GM19328 (cell line): ENCODE measurements at regions not wholly inside any gene's neighbourhood (a gene's known extent, or its start where the extent isn't known, plus 50 kb on each side); places are given as distances from the start of the nearest gene placed in this dataset.
"Not testable (repeated sequence)": the region's sequence is repeated elsewhere in the genome, so short reads cannot be mapped to it uniquely, and the experiment has no call there.

ENCODE experiments used
- ATAC-seq: cut with Tn5 transposase; IDR thresholded peaks from one replicate; pipeline ENCODE4 v1.9.1; 2021; ENCODE audit warnings: mild to moderate bottlenecking, moderate library complexity; ENCODE audit not compliant: unreplicated experiment

GRCh38 chr17:20681746-20682722 lies 102.5 kb downstream of the CDRT15L2 start:
- not testable (repeated sequence) for ATAC-seq

- not testable (repeated sequence) for ATAC-seq
Measured at GRCh38 chr17:20683651-20684229, 104.2 kb downstream of the CDRT15L2 start.

GRCh38 chr17:20684975-20685374 lies 105.5 kb downstream of the CDRT15L2 start:
- not testable (repeated sequence) for ATAC-seq

GRCh38 chr17:20687584-20687983 lies 108.1 kb downstream of the CDRT15L2 start:
- not testable (repeated sequence) for ATAC-seq

GRCh38 chr17:20689170-20689749 lies 109.7 kb downstream of the CDRT15L2 start:
- not testable (repeated sequence) for ATAC-seq

GRCh38 chr17:20692706-20693105 lies 113.2 kb downstream of the CDRT15L2 start:
- ATAC-seq: not testable (repeated sequence)

GRCh38 chr17:20695871-20696270 lies 116.3 kb downstream of the CDRT15L2 start:
- not testable (repeated sequence) for ATAC-seq

GRCh38 chr17:20698463-20699206 lies 119.1 kb downstream of the CDRT15L2 start:
- peak; percentile 75 for ATAC-seq

GRCh38 chr17:20700528-20700927 lies 121.0 kb downstream of the CDRT15L2 start:
- not testable (repeated sequence) for ATAC-seq

GRCh38 chr17:20701366-20701765 lies 121.8 kb downstream of the CDRT15L2 start:
- ATAC-seq: not testable (repeated sequence)

GRCh38 chr17:20702692-20703091 lies 123.2 kb downstream of the CDRT15L2 start:
- no peak for ATAC-seq

- no peak for ATAC-seq
Measured at GRCh38 chr17:20703781-20704180, 124.3 kb downstream of the CDRT15L2 start.

GRCh38 chr17:20705186-20705585 lies 125.7 kb downstream of the CDRT15L2 start:
- ATAC-seq: not testable (repeated sequence)

GRCh38 chr17:20706751-20707373 lies 127.3 kb downstream of the CDRT15L2 start:
- ATAC-seq: no peak

- ATAC-seq: not testable (repeated sequence)
Measured at GRCh38 chr17:20708821-20709220, 129.3 kb downstream of the CDRT15L2 start.

GRCh38 chr17:20716481-20716880 lies 137.0 kb downstream of the CDRT15L2 start:
- not testable (repeated sequence) for ATAC-seq

GRCh38 chr17:20721171-20721570 lies 141.6 kb downstream of the CDRT15L2 start:
- ATAC-seq: no peak

- not testable (repeated sequence) for ATAC-seq
Measured at GRCh38 chr17:20724391-20724790, 144.9 kb downstream of the CDRT15L2 start.

- ATAC-seq: not testable (repeated sequence)
Measured at GRCh38 chr17:20727201-20727600, 147.7 kb downstream of the CDRT15L2 start.

GRCh38 chr17:20728181-20728580 lies 148.7 kb downstream of the CDRT15L2 start:
- ATAC-seq: no peak
